ENCODE measurements at regions not wholly inside any gene's neighbourhood (a gene's known extent, or its start where the extent isn't known, plus 50 kb on each side); places are given as distances from the start of the nearest gene placed in this dataset.

DNA sequence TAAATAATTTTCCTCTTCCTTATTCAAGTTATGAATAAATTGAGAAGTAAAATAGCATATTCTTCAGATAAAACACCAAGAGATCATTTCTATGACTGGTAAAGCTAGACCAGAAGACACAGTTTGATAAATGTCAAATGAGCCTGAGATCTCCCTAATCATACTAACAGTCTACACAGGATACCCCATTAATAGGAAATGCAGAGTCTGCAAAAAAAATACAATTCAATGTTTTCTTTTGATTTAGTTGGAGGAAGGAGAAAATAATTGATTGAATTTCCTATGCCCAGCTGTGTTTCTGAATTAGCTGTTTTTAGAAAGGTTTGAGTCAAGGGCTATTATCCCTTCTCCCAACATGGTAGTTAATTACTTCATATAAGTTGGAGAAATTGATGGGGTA, 734.6 kb upstream of the SLITRK1 start:
- TF ChIP-seq GATA2 (IDR thresholded peaks at IDR 0.05; ENCODE audit: low read depth, low read length) (no peak), GATA3 (IDR thresholded peaks at IDR 0.05; ENCODE audit: low read depth, low read length) (no peak)

DNA sequence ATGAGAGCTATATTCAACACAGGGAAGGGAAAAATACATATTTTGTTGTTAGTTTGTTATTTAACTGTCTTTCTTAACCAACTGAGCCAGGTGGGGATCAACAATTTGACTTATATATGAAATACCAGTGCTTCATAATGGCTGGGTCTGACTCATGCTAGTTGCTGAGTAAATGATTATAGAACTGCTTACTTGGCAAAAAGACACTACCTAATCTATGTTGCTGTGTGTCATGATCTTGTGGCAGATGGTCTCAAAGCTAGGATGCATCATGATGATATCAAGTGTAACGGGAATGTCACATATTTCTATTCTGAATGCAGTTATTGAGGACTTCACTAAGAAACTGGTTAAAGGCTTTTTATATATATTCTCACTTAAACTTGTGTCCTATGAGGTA, 727.4 kb upstream of the SLITRK1 start:
- TF ChIP-seq GATA2 (IDR thresholded peaks at IDR 0.05; ENCODE audit: low read depth, low read length) (no peak), GATA3 (IDR thresholded peaks at IDR 0.05; ENCODE audit: low read depth, low read length) (no peak)

- TF ChIP-seq GATA2 (IDR thresholded peaks at IDR 0.05; ENCODE audit: low read depth, low read length) (no peak), GATA3 (IDR thresholded peaks at IDR 0.05; ENCODE audit: low read depth, low read length) (no peak)
Measured at GRCh38 chr13:84607261-84608013, 725.2 kb upstream of the SLITRK1 start.

GRCh38 chr13:84606616-84607015, 724.3 kb upstream of the SLITRK1 start:
- TF ChIP-seq GATA3 (IDR thresholded peaks at IDR 0.05; ENCODE audit: low read depth, low read length), result no peak
- TF ChIP-seq GATA2 (IDR thresholded peaks at IDR 0.05; ENCODE audit: low read depth, low read length), result no peak

- TF ChIP-seq GATA2 (IDR thresholded peaks at IDR 0.05; ENCODE audit: low read depth, low read length), result no peak
- no peak for TF ChIP-seq GATA3 (IDR thresholded peaks at IDR 0.05; ENCODE audit: low read depth, low read length)
Measured at GRCh38 chr13:84605927-84606326, 723.7 kb upstream of the SLITRK1 start.

- TF ChIP-seq GATA3 (IDR thresholded peaks at IDR 0.05; ENCODE audit: low read depth, low read length) (no peak), GATA2 (IDR thresholded peaks at IDR 0.05; ENCODE audit: low read depth, low read length) (no peak)
Measured at GRCh38 chr13:84591444-84591843, 709.2 kb upstream of the SLITRK1 start.

- TF ChIP-seq GATA2 (IDR thresholded peaks at IDR 0.05; ENCODE audit: low read depth, low read length) (no peak), GATA3 (IDR thresholded peaks at IDR 0.05; ENCODE audit: low read depth, low read length) (no peak)
Measured at GRCh38 chr13:84590663-84591062, 708.4 kb upstream of the SLITRK1 start.

GRCh38 chr13:84588023-84588422, 705.7 kb upstream of the SLITRK1 start:
- TF ChIP-seq GATA3 (IDR thresholded peaks at IDR 0.05; ENCODE audit: low read depth, low read length) (no peak), GATA2 (IDR thresholded peaks at IDR 0.05; ENCODE audit: low read depth, low read length) (no peak)

DNA sequence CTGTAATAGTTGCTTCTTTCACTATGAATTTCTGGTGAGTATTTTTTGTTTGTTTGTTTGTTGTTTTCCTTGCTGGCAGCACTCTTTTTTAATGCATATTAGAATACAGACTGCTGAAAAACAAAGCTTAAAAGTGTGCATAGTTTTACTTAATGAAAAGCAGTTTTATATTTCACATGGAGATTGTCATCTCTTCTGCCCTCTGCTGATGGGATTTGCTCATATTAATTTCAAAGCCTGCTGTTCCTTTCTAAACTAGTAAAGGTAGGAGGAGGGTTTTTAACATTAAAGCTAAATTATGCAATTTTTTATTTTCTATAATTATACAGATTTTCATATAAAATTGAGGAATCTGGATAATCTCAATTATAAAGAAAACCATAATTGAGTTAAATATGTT, 692.6 kb upstream of the SLITRK1 start:
- no peak for TF ChIP-seq GATA2 (IDR thresholded peaks at IDR 0.05; ENCODE audit: low read depth, low read length)
- TF ChIP-seq GATA3 (IDR thresholded peaks at IDR 0.05; ENCODE audit: low read depth, low read length), result no peak

DNA sequence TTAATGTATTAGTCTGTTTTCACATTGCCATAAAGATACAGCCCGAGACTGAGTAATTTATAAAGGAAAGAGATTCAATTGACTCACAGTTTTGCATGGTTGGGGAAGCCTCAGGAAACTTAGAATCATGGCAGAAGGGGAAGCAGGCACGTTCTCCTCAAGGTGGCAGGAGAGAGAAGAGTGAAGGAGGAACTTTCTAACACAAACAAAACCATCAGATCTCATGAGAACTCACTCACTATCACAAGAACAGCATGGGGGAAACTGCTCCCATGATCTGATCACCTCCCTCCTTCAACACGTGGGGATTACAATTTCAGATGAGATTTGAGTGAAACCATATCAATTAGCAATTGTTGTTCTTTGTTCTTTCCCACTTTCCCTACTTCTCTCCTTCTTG, 689.0 kb upstream of the SLITRK1 start:
- TF ChIP-seq GATA3 (IDR thresholded peaks at IDR 0.05; ENCODE audit: low read depth, low read length) (no peak), GATA2 (IDR thresholded peaks at IDR 0.05; ENCODE audit: low read depth, low read length) (no peak)

- TF ChIP-seq GATA2 (IDR thresholded peaks at IDR 0.05; ENCODE audit: low read depth, low read length) (no peak), GATA3 (IDR thresholded peaks at IDR 0.05; ENCODE audit: low read depth, low read length) (no peak)
Measured at GRCh38 chr13:84570831-84571230, 688.6 kb upstream of the SLITRK1 start.

DNA sequence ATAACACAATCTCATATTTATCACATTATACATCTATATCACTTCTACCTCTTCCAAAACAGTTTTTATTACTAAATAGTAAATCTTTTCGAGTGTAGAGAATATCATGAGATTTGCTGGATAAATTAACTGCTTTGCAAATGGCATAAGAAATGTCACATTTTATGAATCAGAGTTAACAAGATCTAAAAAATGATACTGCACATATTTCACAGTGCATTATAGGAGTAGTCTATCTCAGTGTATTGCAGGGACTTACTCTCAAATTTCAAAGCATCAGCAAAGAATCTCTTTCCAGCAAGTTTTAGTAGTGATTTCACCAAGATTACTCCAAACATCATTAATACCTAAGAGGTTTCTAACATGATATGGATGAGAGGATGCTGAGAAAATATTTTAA, 687.1 kb upstream of the SLITRK1 start:
- no peak for TF ChIP-seq GATA2 (IDR thresholded peaks at IDR 0.05; ENCODE audit: low read depth, low read length)
- TF ChIP-seq GATA3 (IDR thresholded peaks at IDR 0.05; ENCODE audit: low read depth, low read length), result no peak

DNA sequence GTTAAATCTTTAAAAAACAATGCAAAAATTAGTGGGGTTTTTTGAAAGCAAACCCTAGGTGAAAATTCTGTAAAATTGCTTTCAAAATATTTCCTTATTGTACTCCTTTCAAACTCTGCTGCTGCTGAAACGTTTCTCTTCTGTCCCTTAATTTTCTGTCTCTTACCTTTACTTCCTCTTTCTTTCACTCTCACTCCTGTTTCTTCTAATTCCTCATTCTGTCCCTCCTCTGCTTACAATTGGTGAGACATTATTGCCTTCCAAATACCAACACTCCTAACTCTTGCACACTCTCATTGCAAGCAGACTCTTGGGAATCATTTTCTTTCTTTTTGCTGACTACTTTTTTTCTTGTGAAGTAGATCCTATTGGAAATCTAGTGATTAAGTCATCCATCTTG, 685.6 kb upstream of the SLITRK1 start:
- TF ChIP-seq GATA2 (IDR thresholded peaks at IDR 0.05; ENCODE audit: low read depth, low read length) (no peak), GATA3 (IDR thresholded peaks at IDR 0.05; ENCODE audit: low read depth, low read length) (no peak)

DNA sequence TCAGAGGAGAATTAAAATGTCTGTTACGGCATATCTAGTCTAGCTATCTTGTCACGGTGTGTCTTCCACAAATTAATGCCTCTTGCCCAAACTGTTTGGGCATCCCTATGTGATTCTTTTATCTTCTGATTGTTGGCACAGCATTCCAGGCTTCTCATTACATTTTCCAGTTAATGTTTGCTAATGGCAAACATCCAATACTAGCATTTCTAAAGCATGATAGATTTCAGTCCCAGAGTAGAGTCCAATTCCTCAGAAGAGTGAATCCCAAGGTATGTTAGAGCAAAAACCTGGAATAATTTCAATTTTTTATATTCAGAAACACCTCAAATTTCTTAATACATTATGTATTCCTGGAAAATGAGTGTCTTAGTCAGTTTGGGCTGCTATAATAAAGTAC, 684.5 kb upstream of the SLITRK1 start:
- no peak for TF ChIP-seq GATA2 (IDR thresholded peaks at IDR 0.05; ENCODE audit: low read depth, low read length)
- TF ChIP-seq GATA3 (IDR thresholded peaks at IDR 0.05; ENCODE audit: low read depth, low read length), result no peak

DNA sequence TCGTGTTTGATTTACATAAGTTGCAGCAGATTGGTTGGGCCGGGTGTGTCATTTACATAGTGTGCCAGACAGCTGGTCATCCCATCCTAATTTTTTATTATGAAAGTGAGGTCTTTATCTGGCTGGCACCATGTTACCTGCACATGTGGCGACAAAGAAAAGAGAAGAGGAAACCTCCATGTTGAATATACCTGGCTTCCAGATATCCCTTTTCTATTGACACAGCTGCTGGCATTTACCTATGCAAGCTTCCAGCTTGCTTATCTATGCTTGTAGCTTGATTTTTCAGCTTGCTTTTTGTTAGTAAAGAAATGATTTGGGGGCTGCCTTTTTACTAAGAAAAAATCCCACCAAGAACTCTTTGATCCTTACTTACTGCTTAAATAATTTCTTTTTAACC, 681.3 kb upstream of the SLITRK1 start:
- TF ChIP-seq GATA3 (IDR thresholded peaks at IDR 0.05; ENCODE audit: low read depth, low read length), result no peak
- no peak for TF ChIP-seq GATA2 (IDR thresholded peaks at IDR 0.05; ENCODE audit: low read depth, low read length)

GRCh38 chr13:84553227-84553626, 671.0 kb upstream of the SLITRK1 start:
- no peak for TF ChIP-seq GATA3 (IDR thresholded peaks at IDR 0.05; ENCODE audit: low read depth, low read length)
